ENCODE measurements at regions not wholly inside any gene's neighbourhood (a gene's known extent, or its start where the extent isn't known, plus 50 kb on each side); places are given as distances from the start of the nearest gene placed in this dataset.

DNA sequence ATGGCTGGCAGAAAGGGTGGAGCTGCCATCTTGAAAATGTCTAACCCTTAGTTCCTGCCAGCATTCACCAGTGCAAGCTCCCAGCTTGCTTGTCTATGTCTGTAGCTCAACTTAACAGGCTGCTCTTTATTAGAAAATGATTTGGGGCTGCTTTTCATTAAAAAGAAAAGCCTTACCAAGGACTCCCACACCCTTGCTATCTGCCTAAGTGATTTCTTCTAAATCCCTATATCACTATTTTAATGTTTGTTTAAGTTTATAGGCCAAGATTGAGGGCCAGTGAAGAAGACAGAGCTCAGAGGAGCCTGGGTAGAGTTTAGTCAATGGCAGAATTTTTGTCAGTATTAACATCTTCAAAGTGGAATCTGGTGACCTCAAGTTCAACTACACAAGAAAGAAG, 336.8 kb upstream of the CHRM3 start:
- H3K4me1 ChIP-seq: no peaks in the 10 kb centered on the region
- TF ChIP-seq POLR2A (IDR thresholded peaks at IDR 0.05): no peak
- TF ChIP-seq, protein P1, sequence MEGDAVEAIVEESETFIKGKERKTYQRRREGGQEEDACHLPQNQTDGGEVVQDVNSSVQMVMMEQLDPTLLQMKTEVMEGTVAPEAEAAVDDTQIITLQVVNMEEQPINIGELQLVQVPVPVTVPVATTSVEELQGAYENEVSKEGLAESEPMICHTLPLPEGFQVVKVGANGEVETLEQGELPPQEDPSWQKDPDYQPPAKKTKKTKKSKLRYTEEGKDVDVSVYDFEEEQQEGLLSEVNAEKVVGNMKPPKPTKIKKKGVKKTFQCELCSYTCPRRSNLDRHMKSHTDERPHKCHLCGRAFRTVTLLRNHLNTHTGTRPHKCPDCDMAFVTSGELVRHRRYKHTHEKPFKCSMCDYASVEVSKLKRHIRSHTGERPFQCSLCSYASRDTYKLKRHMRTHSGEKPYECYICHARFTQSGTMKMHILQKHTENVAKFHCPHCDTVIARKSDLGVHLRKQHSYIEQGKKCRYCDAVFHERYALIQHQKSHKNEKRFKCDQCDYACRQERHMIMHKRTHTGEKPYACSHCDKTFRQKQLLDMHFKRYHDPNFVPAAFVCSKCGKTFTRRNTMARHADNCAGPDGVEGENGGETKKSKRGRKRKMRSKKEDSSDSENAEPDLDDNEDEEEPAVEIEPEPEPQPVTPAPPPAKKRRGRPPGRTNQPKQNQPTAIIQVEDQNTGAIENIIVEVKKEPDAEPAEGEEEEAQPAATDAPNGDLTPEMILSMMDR (IDR thresholded peaks at IDR 0.05): no peak
- H3K27ac ChIP-seq: no peak overlapping the region
- H3K27me3 ChIP-seq: no peaks in the 10 kb centered on the region
- H3K4me3 ChIP-seq: no peak overlapping the region
- no peak for DNase-seq
- H3K9me3 ChIP-seq: no peaks in the 10 kb centered on the region
- no peaks in the 10 kb centered on the region for H3K36me3 ChIP-seq

DNA sequence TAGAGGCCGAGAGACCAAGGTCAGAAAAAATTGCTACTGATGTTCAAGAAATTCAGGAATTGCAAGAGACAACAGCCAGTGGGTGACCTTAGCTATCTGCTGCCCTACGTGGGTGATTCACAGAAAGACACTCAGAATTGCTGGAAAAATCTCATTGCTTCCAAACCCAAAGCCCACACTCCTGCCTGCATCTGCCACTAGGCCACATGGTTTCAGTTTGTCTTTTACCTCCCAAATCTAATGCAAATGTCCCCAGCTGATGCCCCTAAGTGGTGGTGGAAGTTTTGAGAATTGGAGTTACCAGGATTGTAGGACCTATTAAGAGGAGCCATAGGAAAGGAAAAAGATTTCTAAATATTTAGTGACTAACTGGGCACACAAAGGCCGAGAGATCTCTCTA, 341.5 kb upstream of the CHRM3 start:
- Histone ChIP-seq H3K9me3 (no peaks in the 10 kb centered on the region), H3K27me3 (no peaks in the 10 kb centered on the region), H3K4me3 (no peak overlapping the region), H3K27ac (no peak overlapping the region), H3K4me1 (no peaks in the 10 kb centered on the region), H3K36me3 (no peaks in the 10 kb centered on the region)
- DNase-seq: no peak
- TF ChIP-seq POLR2A (IDR thresholded peaks at IDR 0.05): no peak
- TF ChIP-seq, protein P1 (IDR thresholded peaks at IDR 0.05): no peak

DNA sequence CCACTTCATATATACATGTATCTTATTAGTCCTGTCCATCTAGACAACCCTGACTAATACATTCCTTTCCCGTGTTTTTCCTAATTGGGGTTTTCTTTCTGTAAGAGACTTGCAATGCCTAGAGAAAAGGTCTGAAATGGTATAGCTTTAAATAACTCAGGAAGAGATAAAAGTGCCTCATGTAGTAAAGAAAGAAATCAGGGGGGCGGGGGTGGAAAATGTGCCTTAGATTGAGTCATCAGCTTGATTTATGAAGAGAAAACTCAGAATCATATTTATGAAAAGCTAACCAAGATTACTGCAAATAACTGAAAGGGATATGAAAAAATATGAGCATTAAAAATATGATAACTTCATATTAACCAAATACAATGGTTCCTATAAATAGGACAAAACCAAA, 345.8 kb upstream of the CHRM3 start:
- Histone ChIP-seq H3K4me3 (no peak overlapping the region), H3K9me3 (no peaks in the 10 kb centered on the region), H3K27me3 (no peaks in the 10 kb centered on the region), H3K4me1 (no peaks in the 10 kb centered on the region), H3K36me3 (no peaks in the 10 kb centered on the region), H3K27ac (no peak overlapping the region)
- no peak for DNase-seq
- TF ChIP-seq POLR2A (IDR thresholded peaks at IDR 0.05): no peak
- TF ChIP-seq, protein P1 (IDR thresholded peaks at IDR 0.05): no peak

DNA sequence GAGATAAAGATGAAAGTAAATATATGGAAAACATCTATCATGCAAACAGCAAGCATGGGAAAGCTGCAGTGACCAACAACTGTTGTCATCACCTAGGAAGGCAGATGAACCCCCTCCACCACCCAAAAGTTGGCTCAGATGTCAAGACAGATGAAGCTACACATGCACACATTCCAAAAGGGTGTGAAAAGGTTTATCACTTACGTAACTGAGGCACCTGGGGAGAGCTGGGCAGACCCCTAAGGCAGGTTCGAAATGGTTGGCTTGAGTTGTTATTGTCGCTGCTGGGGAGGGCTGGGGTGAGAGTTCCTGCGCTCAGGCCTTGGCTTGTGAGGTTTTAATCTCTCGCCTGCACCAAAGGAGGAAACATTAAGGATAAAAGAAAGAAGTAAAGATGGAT, 355.1 kb upstream of the CHRM3 start:
- Histone ChIP-seq H3K27ac (no peak overlapping the region), H3K4me3 (no peak overlapping the region), H3K4me1 (no peaks in the 10 kb centered on the region), H3K36me3 (no peaks in the 10 kb centered on the region), H3K9me3 (no peaks in the 10 kb centered on the region), H3K27me3 (no peaks in the 10 kb centered on the region)
- DNase-seq: no peak
- TF ChIP-seq, protein P1 (IDR thresholded peaks at IDR 0.05): no peak
- TF ChIP-seq POLR2A (IDR thresholded peaks at IDR 0.05): no peak

DNA sequence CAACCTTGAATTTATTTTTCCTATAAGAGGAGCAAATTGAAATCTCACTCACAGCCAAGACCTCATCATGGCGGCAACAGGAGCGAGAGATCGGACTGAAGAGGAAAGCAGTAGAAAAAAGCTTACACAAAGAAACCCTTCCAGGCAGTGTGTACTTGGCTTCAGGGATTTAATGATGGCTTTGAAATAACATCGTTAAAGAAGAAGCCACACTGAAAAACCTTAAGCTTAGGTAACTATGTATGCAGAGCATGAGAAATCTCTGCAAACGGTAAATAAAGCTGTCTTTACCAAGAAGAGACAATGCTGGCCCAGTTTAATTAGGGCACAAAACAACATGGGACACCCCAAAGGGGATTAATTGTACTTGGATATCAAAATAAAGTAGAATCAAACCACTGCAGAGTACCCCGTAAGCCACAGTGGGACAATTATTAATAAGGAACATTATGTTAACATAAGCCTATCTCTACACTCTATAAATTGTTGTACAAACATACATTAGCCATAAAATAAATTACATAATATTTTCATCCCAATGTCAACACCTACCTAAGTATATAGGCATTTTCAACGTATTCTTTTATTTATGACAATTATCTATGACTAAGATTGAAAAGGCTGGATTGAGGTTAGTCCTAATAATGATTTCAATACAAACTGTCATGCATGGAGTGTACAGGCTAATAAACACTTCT, 360.2 kb upstream of the CHRM3 start:
- no peak for DNase-seq
- TF ChIP-seq POLR2A (IDR thresholded peaks at IDR 0.05): no peak
- TF ChIP-seq, protein P1 (IDR thresholded peaks at IDR 0.05): no peak

DNA sequence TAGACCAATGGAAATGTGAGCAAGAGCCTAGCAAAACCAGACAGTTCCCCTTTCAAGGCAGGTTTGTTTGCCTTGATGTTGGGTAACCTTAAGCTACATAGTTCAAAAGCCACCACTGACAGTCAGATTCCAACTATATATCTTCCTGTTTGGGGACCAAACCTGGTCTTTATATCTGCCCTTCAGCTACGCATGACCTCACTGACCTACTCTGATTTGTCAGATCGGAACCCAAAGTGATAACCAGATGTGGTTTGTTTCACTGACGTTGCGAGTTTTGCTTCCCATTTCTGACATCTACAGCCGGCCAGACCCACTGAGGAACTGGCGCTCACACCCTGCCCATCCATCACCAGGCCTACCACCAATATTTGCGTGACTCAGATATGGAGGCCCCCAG, 361.1 kb upstream of the CHRM3 start:
- Histone ChIP-seq H3K36me3 (no peaks in the 10 kb centered on the region), H3K4me3 (no peak overlapping the region), H3K27ac (no peak overlapping the region), H3K27me3 (no peaks in the 10 kb centered on the region), H3K9me3 (no peaks in the 10 kb centered on the region), H3K4me1 (no peaks in the 10 kb centered on the region)
- no peak for DNase-seq
- no peak for TF ChIP-seq POLR2A (IDR thresholded peaks at IDR 0.05)

More for the DNA sequence above, 360.2 kb upstream of the CHRM3 start:
- Histone ChIP-seq H3K4me3 (no peak overlapping the region), H3K4me1 (no peaks in the 10 kb centered on the region), H3K27ac (no peak overlapping the region), H3K27me3 (no peaks in the 10 kb centered on the region), H3K36me3 (no peaks in the 10 kb centered on the region), H3K9me3 (no peaks in the 10 kb centered on the region)
